Activated CD8-positive, alpha-beta memory T cell treated with anti-CD3 and anti-CD28 coated beads for 1 hour (primary cell): ENCODE measurements at regions not wholly inside any gene's neighbourhood (a gene's known extent, or its start where the extent isn't known, plus 50 kb on each side); places are given as distances from the start of the nearest gene placed in this dataset.

ENCODE experiments used
- DNase-seq, 2 donors: peaks; one replicate each; pipeline ENCODE4 v3.0.0-alpha.2; 2020; ENCODE audit warnings: low read depth in 1 of 2; ENCODE audit errors: extremely low read depth in 1 of 2

DNA sequence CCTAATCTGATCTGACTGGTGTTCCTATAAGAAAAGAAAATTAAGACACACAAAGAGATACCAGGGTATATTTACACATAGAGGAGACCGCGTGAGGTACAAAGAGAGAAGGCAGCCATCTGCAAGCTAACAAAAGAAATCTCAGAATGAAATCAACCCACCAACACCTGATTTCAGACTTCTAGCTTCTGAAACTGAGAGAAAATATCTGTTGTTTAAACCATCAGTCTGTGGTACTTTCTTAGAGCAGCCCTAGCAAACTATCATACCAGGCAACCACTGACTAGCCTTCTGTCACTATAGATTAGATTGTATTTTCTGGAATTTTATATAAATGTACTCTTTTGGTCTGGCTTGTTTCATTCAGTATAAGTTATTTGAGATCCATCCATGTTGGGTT is 779.3 kb upstream of the ACO1 start:
- no peak for DNase-seq

DNA sequence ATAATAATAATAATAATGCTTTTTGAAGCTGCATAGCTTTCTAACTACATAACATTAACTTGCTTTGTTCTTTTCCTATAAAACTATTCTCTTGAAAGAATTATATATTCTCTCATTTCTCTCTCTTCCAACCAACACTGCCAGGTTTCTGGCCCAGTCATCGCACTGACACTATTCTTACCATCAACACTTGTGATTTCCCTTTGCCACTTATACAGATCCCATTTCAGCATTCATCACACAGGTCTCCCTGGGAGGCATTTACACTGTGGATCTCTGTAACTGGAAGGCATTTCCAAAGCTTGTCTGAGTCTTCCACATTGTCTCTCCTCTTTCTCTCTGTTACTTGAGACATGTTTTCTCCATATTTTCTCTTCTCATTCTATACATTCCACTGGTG is 777.8 kb upstream of the ACO1 start:
- no peak for DNase-seq

DNA sequence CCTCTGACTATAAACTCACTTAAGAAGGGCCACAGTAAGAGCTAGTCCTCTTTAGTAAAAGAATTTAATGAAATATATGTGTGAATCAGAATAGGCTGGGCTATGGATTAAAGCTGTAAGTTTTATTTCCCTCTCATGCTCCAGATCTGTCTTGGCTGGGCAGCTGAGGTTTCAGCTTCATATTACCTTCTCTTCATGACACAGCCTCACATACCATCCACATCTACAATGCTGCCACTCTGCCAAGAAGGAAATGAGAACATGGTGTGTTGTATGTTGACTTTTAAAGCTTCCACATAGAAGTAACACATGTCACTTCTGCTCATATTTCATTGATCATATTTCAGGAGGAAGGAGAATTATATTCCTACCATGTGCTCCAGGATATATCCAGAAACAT is 776.0 kb upstream of the ACO1 start:
- no peak for DNase-seq

DNA sequence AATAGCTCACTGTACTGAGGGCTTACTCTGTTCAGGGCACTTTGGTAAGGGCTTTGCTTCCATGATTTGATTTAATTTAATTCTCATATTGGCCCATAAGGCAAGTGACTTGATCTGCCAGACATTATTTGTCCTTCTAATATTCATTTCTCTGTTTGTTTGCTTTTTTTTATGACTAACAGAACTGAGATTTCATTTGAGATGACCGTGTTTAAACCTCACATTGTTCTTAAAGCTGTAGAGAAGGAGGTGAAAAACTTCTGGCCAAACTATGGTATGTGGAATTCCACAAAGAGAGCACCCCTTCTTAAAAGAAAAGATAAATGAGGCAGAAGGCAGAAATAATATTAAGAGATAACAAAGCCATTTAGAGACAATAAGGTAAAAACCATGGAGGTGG is 775.6 kb upstream of the ACO1 start:
- no peak for DNase-seq

DNA sequence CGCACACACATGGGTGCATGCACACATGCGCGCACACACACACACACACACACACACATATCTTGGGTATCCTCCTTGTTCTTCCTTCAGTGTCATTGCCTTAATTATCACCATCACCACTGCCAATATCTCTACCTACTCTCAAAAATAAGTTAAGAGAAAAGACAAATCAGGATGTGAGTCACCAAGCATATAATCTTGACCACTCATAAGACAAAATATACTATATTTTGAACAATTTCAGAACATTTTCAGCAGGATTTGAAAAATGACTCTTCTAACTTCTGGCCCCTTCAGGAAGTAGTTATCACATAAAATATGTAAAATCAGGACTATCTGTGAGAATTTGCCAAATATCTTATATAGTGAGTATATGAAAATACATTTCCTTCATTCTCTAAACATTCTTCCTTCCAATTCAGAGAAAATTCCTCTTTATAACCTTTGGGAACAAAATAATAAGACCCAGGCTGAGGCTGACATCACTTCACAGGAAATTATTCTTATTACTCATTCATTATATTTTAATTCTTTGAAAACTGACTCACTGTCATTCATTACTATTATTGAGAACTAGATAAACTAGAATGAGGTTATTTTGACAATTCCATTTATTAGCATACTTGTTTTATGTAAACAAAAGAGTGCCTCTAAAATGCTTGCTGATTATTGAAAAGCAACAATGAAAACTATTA is 772.0 kb upstream of the ACO1 start:
- no peak for DNase-seq

DNA sequence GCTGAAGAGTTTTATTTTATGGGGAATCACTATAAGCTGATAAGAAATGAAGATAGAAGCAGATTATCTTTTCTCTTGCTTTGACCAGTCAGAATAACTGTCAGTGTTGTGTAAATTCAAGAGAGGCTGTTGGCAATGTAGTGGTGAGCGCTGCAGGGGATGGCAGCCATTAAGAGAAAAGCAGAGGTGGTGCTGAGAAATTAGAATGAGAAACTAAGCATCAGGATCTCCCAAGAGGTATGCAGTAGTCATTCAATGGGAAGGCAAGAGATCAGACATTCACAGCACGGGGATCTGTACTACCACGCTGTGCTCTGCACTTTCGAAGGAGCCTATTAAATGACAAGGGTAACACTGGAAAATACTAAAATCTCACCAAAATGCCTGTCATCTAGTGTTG is 768.5 kb upstream of the ACO1 start:
- no peak for DNase-seq

DNA sequence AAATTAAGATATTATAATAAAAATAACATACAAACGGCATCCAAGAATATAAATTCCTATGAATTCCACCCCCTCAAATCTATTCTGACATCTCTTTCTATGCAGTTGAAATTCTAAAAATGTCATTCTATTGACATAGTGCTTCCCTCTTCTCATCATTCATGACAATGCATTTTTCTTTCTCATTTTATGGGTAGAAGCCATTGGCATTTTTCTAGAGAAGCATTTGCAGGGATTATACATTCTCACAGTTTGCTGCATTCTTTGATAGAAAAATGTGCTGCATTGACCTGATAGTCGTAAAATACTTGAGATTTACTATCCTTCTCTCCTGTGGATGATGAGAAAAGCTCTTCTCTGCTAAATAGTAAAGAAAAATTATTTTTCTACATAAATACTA is 760.9 kb upstream of the ACO1 start:
- no peak for DNase-seq

DNA sequence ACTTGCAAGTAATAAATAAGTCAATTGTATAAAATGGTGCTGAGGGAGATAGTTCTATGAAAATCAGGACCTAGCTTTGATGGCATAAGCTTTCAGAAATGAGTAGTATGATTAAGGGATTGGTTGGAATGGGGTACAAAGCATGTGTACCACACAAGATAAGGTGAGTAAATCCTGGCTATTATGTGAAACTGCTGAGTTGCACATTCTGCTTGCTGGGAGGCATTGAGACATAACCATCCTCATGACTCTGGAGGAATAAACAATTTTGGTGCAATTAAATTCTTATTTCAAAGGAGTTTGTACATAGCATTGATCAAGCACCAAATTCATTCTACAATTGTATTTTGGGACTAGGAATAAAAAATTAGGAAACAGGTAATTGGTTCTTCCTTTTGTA is 755.2 kb upstream of the ACO1 start:
- no peak for DNase-seq

DNA sequence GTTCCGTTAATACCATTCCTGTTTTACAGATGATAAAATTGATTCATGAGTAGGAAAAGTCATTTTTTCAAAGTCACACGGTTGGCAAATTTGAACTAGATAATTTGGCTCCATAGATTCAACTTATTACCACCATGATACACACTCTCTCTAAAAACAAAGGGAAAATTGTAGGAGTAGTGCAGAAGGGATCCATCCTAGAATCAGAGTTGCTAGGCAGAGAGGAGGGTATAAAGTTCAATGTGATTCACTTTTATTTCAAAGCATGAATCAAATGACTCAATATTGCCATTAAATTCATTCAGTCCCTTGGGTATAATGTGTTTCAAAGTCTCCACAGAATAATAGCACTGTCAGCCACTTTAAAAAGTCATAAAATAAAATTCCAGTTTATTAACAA is 747.2 kb upstream of the ACO1 start:
- DNase-seq: no peak

DNA sequence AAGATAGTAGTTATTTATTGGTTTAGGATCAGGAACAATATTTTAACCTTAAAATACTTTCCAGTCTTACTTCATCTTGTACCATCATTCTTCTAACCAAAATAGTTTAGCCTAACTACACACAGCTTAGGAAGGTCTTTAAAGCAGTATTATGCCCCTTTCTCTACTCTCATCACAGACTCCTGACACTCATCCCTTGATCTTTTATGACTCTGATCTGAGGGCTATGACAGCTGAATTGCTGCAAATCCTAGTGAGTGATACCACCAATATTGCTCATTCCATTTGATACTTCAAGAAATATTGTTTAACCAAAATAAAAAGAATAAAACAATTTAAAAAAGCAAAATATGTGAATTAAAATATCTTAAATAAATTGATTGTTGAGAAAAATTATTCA is 746.6 kb upstream of the ACO1 start:
- no peak for DNase-seq

DNA sequence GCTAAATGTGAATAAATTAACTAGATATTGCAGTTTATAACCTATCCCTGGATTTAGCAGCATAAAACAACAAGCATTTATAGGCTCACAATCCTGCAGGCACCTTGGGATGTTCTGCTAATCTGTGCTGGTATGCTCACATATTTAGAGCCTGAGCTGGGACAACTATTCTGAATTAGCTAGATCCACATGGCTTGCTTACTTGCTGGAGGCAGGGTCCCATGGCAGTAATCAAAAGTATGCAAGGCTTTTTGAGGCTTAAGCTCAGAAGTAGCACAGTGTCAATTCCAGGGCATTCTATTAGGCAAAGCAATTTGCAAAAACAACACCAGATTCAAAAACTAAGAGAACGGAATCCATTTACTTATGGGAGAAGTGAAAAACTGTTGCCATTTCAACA is 745.0 kb upstream of the ACO1 start:
- DNase-seq: no peak

DNA sequence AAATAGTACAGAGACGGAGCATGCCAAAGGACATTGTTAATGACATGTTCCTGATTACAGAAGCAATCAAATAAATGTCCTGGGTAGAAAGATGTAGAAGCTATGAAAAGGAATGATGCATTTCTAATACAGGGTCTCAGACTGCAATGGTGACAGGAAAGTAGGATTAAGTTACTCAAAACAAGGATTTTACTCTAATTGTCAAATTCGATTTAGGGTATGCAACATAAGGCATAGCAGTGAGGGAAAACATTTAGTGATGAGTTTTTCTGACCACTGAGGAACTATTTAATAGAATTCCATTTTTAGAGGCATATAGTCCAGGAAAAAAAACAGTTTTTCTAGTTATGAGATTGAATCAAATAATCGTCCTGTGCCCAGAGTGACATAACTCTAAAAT is 715.1 kb upstream of the ACO1 start:
- no peak for DNase-seq

DNA sequence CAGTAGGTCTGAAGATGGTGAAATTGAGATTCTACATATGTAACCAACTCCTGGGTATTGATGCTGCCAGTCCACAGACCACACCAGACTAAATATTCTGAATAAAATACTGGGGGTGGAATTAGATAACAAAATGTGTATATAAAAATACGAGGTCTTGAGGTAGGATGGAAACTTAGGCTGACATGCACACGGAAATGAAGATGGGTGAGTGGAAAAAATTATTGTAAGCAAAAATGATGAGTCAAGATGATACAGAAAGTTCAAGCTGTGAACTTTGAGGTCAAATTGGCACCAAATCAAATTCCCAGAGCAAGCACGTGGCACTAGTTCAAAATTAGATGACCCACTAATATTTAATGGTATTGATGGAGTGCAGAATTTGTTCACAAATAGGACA is 713.4 kb upstream of the ACO1 start:
- no peak for DNase-seq

DNA sequence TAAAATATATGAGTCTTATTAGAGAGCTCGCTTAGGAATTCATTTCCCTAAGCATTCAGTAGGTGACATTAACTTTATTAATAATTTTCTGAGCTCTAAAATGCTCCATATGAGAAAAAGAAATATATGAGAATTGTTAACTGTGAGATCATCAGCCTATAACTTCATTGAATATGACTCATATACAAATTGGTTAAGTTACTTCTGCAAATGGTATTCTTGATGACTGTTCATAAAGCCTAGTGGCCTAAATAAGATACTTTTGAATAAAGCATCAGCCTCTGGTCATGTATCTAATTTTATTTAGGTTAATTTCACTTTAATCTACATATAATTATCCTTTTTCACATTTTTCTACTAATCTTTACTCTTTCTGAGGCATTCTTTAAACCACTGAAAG is 710.2 kb upstream of the ACO1 start:
- no peak for DNase-seq

DNA sequence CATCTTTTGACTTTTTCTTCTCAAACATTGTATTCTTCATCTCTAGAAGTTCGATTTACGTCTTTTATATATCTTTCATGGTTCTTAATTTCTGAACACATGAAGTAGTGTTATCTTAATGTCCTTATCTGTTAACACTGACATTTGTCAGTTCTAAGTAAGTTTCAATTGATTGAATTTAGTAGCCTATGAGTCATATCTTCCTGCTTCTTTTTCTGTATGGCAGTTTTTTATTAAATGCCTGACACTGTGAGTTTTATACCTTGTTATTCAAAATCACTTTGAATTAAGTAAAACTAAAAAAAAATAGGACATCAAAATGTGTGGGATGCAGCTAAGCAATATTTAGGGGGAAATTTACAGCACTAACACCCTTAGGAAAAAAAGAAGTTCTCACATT is 707.0 kb upstream of the ACO1 start:
- DNase-seq: no peak

DNA sequence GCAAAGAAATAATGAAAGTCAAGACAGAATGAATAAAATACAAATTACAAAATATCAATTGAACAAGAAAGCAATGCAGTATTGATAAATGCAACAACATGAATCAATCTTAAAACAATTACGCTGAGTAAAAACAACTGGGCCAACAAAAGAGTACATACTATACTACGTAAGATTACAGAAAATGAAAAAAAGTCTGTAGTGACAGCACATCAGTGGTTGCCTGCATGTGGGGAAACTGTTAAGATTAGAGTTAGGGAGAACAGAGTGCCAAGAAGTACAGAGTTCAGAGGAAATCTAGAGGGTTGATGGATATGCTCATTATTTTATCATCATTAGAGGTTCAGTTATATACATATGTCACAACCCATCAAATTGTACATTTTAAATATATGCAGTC is 706.6 kb upstream of the ACO1 start:
- DNase-seq: no peak

DNA sequence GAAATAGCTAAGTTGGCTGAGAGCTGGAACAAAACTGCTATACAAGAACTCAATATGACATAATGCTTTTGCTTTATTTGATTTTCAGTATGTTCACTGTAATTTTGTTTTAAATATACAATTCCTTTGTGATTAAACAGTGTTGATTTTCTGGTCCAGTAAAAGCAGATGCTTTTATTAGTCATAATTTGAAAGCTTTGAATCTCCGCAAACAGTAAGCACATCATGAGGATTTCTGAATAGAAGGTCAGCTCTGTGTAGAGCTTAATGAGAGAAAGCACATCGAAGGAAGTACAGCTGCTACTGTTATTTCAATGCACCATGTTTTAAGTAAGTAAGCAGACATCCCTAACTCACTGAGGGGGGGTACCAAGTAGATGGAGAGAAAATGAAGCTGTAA is 701.3 kb upstream of the ACO1 start:
- no peak for DNase-seq

DNA sequence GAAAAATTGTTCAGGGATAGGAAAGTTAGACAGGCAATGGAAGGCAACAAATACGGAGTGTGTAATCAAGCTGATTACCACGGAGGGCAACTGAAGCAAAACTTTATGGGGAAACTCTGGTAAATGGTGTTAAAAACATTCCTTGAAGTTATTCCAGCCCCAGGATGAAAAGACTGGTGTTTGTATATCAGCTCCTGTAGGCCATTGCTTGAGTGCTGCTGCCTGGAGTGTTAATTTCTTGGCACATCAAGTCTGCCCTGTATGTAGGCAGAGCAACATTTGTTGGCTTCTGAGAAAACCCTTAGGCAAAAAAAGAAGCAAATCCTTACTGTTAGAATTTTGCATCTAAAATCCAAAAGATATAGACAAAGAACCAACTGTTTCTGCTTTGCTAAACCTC is 686.5 kb upstream of the ACO1 start:
- DNase-seq: no peak

DNA sequence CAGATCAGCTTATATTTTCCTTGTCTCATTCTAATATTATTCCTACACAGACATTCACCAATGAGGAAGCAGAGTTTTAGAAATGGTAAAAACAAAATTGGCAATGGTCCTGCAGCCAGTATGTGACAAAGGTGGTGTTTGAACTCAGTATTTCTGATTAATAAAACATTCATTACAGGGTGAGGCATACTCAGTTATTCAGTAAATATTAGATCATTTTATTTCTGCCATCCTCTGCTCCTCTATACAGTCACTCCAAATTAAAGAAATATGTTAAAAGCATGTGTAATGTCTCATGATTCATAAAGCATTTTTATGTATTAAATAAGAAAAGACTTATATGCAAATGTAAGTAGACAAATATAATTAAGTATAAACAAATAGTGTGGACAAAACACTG is 684.6 kb upstream of the ACO1 start:
- no peak for DNase-seq

DNA sequence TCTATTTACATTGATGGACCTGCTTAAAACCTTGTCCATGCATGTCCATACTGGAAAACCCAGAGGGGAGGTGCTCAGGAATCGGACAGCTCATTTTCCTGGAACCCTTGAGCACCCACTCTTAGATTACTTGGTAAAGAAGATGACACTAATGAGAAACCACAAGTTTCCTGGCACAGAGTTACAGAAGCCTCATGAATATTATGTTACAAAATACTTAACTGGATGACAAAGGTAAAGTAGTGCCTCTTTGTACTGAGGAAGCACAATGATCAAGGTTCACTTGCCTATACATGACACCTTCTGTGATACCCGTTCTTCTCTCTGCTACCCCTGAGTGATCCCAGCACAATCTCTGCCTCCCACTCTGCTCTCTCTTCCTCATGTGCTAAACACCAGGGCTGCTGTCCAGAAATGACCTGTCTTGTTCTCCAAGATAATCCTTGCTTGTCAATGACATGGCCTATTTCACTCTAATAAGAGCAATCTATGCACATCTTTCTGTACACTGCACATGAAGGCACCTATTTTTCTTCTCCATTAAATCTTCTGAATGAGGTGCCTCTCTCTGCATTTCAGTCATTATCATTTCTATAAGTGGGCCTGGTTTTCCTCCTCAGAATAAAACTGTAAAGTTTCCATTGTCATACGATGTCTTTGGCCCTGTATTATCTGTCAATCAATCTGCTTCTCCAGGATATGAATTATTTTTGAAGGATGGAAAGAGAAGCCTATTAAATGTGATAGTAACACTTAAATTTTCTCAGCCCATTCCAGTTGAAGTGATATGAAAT is 684.0 kb upstream of the ACO1 start:
- no peak for DNase-seq

DNA sequence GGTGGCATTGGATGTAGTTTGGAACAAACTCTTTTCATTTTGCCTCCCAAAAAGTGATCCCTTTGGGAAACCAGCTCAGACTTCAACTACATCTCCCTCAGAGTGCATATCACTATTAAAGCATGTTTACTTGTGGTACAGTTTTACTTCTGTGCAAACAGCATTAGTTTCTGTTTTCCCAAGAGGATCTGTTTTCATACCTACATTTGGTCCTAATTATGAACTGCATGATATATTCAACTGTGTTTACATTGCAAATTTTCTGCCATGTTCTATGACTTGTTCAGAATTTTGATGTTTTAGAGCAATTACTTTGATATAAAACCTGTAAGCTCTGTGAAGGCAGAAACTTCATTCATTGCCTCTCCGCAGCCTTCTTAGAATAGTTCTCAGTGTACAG is 681.5 kb upstream of the ACO1 start:
- DNase-seq: no peak

DNA sequence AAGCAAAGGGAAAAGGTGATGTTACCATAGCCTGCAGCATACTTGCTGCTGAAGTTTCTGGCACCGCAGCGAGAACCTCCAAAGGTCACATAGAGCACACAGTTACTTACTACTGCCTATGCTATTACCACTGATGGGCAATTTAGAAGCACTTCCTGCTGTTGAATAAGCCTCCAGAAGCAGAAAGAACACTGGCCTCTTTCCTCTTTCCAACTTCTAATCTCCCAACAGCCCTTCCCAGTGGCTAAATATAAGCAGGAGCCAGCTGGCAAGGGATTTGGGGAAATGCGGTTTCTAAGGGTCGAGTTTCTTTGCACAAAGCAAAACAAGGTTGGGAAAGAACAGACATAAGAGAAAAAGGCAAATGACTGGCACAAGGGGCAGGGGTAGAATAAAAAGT is 669.2 kb upstream of the ACO1 start:
- no peak for DNase-seq

DNA sequence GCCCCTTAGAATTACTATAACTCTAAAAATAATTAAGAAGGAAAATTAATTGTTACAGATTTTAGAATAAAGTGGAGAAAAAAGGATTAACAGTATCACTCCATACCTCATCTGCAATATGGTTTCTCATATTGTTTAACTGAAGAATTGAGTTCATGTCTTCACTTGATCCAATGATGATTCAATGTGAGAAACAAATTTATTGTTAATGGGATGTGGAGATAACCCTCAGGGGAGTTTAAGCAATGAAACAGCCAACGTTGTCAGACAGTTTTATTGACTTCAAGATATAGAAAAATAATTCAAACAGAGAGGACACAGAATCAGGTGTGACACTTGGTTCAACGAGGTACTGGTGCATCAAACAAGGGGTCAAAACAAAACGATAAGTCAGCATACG is 665.2 kb upstream of the ACO1 start:
- no peak for DNase-seq
